ENCODE measurements at regions not wholly inside any gene's neighbourhood (a gene's known extent, or its start where the extent isn't known, plus 50 kb on each side); places are given as distances from the start of the nearest gene placed in this dataset.

- TF ChIP-seq CTCF (IDR thresholded peaks at IDR 0.05), result no peak
- TF ChIP-seq EZH2 (IDR thresholded peaks at IDR 0.05; ENCODE audit: borderline replicate concordance, insufficient read depth, low read depth, low read length, poor library complexity, severe bottlenecking), result no peak
These were observed 118.3 kb upstream of the CYYR1 start for GRCh38 chr21:26691416-26691815.

Data from B cell (primary cell).